HS-5 (cell line): ENCODE measurements at regions not wholly inside any gene's neighbourhood (a gene's known extent, or its start where the extent isn't known, plus 50 kb on each side); places are given as distances from the start of the nearest gene placed in this dataset.
A peak's percentile ranks its signal among the peaks of the same experiment; 100 is the strongest.
"Not testable (repeated sequence)": the region's sequence is repeated elsewhere in the genome, so short reads cannot be mapped to it uniquely, and the experiment has no call there.

Experiments used
- DNase-seq: peaks from one replicate; pipeline ENCODE4 v3.0.0-alpha.2; 2012; ENCODE audit warnings: low read depth

DNA sequence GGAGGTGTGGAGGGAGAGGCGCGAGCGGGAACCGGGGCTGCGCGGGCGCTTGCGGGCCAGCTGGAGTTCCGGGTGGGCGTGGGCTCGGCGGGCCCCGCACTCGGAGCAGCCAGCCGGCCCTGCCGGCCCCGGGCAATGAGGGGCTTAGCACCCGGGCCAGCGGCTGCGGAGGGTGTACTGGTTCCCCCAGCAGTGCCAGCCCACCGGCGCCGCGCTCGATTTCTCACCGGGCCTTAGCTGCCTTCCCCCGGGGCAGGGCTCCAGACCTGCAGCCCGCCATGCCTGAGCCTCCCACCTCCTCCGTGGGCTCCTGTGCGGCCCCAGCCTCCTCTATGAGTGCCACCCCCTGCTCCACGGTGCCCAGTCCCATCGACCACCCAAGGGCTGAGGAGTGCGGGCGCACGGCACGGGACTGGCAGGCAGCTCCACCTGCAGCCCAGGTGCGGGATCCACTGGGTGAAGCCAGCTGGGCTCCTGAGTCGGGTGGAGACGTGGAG, 141.4 kb downstream of the SPRY1 start:
- DNase-seq: not testable (repeated sequence)

DNA sequence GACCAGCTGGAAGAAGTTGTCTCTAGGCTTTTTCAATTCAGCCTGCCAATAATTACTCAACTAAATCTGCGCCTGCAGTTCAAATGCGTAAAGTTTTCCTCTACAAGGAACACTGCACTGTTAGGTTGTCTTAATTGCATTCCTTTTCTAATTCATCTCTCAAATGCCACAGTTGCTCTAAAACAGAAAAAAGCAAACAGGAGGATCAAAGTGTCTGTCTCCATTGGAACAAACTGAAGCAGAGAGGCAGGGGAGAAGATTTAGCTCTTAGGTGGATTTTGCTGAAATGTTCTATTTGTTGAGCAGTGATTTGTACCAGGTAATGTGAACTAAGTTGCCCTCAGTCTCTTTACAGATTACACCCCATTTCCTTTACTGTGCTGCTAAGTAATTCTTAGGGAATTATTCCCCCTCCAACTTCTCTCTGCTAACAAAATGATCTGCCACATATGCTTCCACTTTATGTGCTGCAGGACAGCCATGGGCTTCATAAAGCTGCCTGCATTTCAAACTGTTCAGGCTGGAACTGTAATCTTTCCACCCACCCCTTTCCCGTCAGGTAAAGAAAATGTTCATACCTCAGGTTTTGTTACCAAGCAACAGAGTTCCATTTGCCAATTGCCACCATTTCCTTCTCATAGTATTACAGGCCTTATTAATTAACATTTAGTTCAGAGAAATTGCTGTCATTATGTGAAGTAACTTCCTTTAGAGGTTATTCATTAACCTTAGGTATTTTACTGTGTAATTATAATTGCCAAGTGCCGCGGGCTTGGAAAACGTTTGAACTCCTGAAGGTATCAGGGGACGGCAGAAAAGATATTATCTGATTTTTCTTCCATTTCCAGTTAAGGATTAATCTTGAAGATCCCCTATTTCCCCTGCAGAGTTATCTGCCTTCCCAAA, 149.3 kb downstream of the SPRY1 start:
- no peak for DNase-seq

GRCh38 chr4:123546573-123547060, 150.0 kb downstream of the SPRY1 start:
- no peak for DNase-seq

DNA sequence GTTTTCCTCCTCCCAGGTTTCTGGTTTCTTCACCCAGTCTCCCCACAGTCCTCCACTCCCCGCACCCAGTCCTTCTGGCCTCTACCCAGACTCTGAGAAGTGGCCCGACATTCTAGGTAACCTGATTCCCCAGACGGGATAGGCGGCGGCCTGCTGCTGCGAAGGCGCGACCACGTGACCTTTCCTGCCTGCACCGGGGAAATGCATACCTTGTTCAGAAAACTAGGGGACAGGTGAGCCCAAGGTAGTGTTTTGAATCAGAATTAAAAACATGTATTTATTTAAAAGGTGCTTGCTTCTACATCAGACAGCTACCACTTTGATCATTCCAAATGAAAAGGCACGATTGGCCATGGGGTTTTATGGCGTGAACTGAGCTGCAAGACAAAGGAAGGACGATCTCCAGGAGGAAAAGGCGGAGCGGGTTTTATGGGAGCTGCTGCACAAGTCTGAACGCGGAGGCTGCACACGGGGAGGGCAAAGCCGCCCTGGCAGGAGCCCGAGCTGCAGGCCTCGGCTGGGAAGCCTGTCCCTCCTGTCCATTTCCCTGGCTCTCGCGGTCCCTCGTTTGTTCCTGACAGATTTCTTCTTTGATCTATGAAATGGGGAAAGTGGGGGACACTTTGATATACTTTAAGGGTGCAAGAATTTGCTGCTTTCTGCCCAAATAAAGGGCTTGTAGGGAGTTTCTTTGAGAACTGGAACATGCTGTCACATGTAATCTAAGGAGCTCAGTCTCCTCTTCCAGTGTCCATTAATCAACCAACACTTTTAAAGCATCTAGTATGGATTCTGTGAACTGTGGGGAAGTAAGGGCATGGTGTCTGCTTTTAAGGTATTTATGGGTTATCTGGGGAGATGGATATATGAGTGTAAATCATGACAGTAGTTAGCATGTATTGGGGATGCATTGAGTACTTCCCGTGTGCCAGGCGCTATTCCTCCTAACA, 150.9 kb downstream of the SPRY1 start:
- DNase-seq: no peak

- DNase-seq: no peak
These were observed 156.7 kb downstream of the SPRY1 start for GRCh38 chr4:123553279-123553678.

DNA sequence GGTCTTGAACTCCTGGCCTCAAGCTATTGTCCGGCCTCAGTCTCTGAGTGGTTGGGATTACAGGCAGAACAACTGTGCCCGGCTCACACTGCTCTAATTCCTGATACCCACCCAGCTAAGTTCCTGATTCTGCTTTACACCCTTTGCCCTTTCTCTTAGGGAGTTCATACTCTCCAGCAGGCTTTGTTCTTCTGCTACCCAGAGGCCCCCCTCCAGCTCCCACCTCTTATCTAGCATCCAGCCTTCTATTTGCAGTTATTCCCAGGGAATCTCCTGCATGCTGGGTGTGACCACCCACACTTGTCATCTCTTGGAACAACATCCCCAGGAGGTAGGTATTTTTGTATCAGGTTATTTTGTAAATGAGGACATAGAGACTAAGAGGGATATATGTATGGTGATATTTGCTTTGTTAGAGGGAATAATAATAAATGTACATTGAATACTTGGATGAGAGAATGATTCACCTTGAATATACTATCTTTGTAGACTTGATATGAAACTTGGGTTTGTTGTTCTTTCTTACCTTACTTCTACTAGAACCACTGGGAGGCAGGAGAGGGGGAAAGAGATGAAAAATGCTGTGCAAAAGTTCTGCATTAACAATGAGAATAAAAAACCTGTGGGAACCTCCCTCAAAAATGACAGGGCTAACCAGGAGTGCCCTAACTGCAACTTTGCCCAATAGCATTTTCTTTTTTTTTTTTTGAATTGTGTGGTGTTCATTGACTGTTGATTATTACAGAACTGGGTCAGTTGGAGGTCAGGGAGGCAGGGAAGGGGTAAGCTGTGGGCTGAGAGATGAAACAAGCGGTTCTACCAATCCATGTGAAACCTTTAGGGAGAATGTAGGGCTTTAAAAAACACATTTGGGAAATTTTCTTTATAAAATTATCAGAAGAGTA, 157.4 kb downstream of the SPRY1 start:
- no peak for DNase-seq

DNA sequence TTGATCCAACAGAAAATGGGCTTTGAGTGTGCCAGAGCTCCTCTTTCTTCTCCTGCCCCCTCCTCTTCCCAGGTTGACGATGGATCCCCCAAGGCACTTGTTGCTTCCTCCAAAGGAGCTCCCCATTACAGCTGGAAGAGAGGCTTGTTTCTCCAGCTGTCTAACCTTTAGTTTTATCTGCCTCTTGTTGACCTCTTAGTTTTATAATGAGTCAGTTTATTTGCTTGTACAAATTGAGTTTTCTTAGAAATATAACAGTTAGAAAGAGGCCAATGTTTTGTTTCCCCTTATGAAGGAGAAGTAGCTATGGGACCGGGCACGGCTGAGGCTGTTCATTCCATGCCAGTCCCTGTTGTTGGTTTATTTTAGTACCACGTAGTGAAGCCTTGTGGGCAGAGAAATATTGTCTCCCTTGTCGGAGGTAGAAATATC, 158.2 kb downstream of the SPRY1 start:
- DNase-seq: no peak

GRCh38 chr4:123555233-123555806, 158.7 kb downstream of the SPRY1 start:
- no peak for DNase-seq

- DNase-seq: no peak
These were observed 159.2 kb downstream of the SPRY1 start for GRCh38 chr4:123555807-123556273.

GRCh38 chr4:123556526-123556925, 159.9 kb downstream of the SPRY1 start:
- DNase-seq: no peak

- no peak for DNase-seq
These were observed 161.4 kb downstream of the SPRY1 start for GRCh38 chr4:123557857-123558536.

GRCh38 chr4:123558865-123559264, 162.3 kb downstream of the SPRY1 start:
- DNase-seq: no peak

GRCh38 chr4:123559955-123560871, 163.6 kb downstream of the SPRY1 start:
- no peak for DNase-seq

DNA sequence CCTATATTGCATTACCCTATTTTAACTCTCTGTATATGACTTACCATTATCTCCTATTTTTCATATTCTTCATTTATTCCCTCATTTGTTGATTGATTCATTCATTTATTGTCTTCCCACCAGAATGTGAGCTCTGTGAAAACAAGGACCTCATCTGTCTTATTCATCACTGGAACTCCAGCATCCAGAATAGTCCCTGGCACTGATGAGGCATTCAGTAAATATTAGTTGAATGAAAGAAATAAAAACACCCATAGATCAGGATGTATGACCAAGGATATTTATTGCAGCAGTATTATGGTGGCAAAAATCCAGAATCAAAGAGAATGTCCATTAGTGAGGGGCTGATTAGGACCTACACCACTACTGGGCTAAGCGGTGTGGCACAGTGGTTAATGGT, 164.9 kb downstream of the SPRY1 start:
- no peak for DNase-seq

DNA sequence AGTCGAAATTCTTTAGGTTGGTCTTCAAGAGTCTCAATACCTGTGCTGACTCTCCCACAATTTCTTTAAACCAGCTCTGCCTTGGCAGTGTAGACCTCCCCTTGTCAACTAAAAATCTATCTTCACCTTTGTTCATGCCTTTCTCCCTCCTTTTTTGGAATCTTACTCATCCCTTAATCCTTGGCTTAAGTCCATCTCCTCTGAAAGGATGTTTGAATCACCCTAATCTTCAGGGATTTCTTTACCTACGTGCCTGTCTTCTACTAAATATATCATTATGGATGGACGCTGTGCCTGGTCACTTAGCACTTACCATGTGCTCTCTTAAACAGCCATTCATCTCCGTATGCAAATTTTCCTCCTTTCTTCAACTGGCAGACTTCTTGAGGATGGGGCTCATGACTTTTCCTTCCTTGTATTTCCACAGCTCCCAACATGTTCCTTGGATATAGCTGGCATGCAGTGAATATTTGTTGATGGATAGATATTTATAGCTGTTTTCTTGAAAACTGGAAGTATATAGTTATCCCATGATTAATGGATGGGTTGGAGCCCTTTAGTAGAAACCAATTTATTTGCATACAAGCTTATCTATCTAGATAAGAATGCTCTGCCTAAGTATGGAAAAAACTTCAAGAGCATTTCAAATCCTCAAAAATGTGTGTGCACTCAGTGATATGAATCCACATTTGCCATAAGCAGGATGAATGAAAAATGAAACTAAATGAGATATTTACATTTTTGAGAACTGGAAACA, 166.6 kb downstream of the SPRY1 start:
- DNase-seq: no peak

DNA sequence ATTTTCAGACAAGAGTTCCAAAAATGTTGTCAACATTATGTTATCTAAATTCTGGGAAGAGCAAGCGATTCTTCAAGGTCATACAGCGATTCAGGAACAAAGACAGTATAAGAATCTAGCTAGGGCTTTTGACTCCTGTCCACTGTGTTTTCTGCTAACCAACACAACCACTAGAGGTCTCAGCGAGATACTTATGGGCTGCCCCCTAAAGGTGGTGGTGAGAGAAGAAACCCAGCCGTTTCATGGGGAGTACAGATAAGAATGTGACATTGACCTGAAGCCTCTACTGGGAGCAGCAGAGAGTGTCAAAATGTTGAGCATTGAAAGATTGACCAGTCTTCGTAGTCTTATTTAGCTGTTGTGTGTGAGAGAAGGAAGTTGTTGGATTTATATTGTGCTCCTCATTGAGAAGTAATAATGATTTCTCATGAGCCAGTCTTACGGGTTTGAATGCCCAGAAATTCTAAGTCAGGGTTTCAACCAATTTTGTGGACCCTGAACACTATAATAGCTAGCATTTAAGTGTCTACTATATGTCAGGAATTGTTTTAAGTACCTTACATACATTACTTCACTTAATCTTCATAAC, 168.3 kb downstream of the SPRY1 start:
- peak; percentile 24 for DNase-seq

DNA sequence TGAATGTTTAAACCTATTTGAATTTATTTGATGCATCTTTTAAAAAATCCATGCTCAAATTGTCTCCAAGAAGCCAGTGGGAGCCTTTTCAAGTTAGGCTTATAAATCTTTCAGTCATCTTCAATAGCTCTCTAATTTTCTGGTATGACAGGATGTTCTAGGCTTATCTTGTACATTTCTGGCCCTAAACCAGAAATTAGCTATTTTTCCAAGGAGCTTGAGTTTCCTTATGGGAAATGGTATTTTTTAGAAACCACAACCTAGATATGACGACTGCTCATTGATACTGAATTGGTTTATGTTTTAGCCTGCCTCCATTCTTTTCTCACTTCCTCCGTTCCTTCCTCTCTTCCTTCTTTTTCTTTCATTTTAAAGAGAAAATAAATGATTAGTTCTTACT, 172.3 kb downstream of the SPRY1 start:
- no peak for DNase-seq

GRCh38 chr4:123569541-123569940, 172.9 kb downstream of the SPRY1 start:
- DNase-seq: no peak
